ENCODE measurements at regions not wholly inside any gene's neighbourhood (a gene's known extent, or its start where the extent isn't known, plus 50 kb on each side); places are given as distances from the start of the nearest gene placed in this dataset.

DNA sequence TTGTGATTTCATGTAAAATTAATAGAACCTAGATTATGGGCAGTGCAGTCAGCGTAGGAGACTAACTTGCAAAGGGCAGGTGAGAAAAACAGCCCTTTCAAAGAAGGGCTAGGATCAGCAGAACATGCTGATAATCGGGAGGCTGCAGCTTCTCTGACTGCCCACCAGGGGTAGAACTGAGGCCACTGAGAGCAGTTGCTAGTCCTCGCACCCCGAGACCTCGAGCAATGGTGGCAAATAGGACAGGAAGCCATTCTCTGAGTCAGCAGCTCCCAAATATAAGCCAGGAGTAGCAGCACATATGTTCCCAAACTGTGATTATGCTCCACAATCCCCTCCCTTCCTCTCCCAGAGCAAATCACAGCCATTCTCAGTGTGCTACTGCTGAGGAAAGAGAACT is 186.5 kb downstream of the MSL3 start:
- in situ Hi-C loops (cut with HindIII; ENCODE audit: low sequenced_read_pairs) = no loop called here

GRCh38 chrX:11949291-11949690 is 189.0 kb upstream of the FRMPD4 start:
- in situ Hi-C loops (cut with HindIII; ENCODE audit: low sequenced_read_pairs) = no loop called here
- DNase-seq (ENCODE audit: low spot score) = no peak

More for the DNA sequence above, 186.5 kb downstream of the MSL3 start:
- DNase-seq (ENCODE audit: low spot score) = no peak

GRCh38 chrX:11952176-11952720 is 186.0 kb upstream of the FRMPD4 start:
- in situ Hi-C loops (cut with HindIII; ENCODE audit: low sequenced_read_pairs) = no loop called here
- no peak for DNase-seq (ENCODE audit: low spot score)

DNA sequence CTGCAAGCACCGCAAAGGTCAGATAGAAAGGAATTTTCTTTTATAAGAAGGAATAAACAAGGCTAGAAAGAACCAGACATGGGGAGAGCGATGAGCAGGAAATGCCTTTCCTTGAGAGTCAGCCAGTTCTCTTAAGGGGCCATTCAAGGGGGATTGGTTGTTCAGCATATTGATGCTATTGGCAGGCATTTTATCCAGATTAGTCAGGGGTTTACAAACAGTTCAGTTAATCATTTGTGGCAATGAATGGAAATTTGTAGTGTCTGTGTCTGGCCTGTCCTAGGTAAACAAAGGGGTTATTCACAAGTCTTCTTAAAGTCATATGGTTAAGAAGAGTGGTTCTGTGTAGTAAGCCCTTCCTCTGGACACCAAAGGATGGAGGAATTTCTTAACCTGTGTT is 184.7 kb upstream of the FRMPD4 start:
- in situ Hi-C loops (cut with HindIII; ENCODE audit: low sequenced_read_pairs) = no loop called here
- DNase-seq (ENCODE audit: low spot score) = no peak

- no peak for DNase-seq (ENCODE audit: low spot score)
- in situ Hi-C loops (cut with HindIII; ENCODE audit: low sequenced_read_pairs) = no loop called here
Measured at GRCh38 chrX:11954176-11954575, 184.1 kb upstream of the FRMPD4 start.

- in situ Hi-C loops (cut with HindIII; ENCODE audit: low sequenced_read_pairs) = no loop called here
- DNase-seq (ENCODE audit: low spot score) = no peak
Measured at GRCh38 chrX:11960031-11960430, 178.2 kb upstream of the FRMPD4 start.

- in situ Hi-C loops (cut with HindIII; ENCODE audit: low sequenced_read_pairs) = no loop called here
- no peak for DNase-seq (ENCODE audit: low spot score)
Measured at GRCh38 chrX:11965436-11965835, 172.8 kb upstream of the FRMPD4 start.

GRCh38 chrX:11967986-11968869 is 170.0 kb upstream of the FRMPD4 start:
- DNase-seq (ENCODE audit: low spot score) = no peak
- in situ Hi-C loops (cut with HindIII; ENCODE audit: low sequenced_read_pairs) = no loop called here

GRCh38 chrX:11968991-11969390 is 169.3 kb upstream of the FRMPD4 start:
- in situ Hi-C loops (cut with HindIII; ENCODE audit: low sequenced_read_pairs) = no loop called here
- no peak for DNase-seq (ENCODE audit: low spot score)

GRCh38 chrX:11970578-11971359 is 167.5 kb upstream of the FRMPD4 start:
- in situ Hi-C loops (cut with HindIII; ENCODE audit: low sequenced_read_pairs) = no loop called here
- DNase-seq (ENCODE audit: low spot score) = no peak

DNA sequence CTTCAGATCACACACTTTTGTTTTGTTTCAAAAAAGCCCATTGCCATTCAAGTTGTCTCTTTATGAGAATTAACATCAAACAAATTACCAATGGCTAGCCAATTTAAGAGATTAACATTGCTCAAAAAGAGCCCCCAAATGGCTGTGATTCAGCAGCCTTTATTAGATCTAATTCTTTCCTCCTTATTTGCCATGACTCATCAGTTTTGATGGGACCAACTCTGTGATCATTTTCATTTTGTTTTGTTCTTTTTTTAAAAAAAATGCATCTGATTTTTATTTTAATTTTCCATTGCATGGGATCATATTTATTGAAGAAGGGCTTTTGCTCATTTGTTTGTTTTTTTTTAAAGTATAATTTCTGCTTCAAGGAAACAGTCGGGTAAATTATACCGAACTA is 161.6 kb upstream of the FRMPD4 start:
- DNase-seq (ENCODE audit: low spot score) = no peak
- in situ Hi-C loops (cut with HindIII; ENCODE audit: low sequenced_read_pairs) = no loop called here

DNA sequence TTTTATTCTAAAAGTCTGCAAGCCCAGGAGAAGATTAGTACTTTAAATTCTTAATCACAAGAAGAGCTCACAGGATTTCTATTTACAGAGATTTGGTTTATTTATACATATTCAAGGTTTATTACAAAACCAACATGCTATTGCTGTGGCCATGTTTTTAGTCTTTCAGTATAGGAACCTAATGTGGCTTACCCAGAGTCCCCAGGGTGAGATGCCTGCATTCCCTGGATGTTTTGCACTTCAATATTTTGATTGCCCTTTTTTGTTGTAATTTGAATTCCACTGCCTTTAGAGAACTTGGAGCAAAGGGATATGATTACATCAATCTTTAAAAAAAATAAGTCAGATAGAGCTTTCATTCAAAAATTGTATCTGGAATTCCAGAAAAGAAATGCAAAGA is 146.0 kb upstream of the FRMPD4 start:
- DNase-seq (ENCODE audit: low spot score) = no peak
- in situ Hi-C loops (cut with HindIII; ENCODE audit: low sequenced_read_pairs) = no loop called here

DNA sequence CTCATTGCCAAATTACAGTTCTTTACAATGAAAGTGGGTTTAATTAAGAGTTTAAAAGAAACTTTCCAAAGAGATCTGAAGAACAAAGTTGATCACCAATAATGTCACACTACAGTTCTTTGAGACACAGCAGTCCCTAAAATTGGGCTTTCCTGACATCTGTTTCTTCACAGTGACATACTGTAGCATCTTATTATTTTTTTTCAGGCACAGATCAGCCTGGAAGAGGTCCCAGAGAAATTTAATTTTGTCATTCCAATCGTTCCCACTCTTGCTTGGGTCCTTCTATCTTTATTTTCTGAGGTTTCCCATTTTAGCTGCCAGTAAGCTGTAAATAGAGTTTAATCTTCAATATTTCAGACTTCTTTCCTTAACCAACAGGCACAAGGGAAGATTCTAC is 143.1 kb upstream of the FRMPD4 start:
- in situ Hi-C loops (cut with HindIII; ENCODE audit: low sequenced_read_pairs) = no loop called here
- DNase-seq (ENCODE audit: low spot score) = no peak

GRCh38 chrX:11996810-11997209 is 141.5 kb upstream of the FRMPD4 start:
- in situ Hi-C loops (cut with HindIII; ENCODE audit: low sequenced_read_pairs) = no loop called here

GRCh38 chrX:11998944-11999343 is 139.3 kb upstream of the FRMPD4 start:
- in situ Hi-C loops (cut with HindIII; ENCODE audit: low sequenced_read_pairs) = no loop called here

More at GRCh38 chrX:11996810-11997209, 141.5 kb upstream of the FRMPD4 start:
- DNase-seq (ENCODE audit: low spot score) = no peak

GRCh38 chrX:12002876-12003275 is 135.4 kb upstream of the FRMPD4 start:
- in situ Hi-C loops (cut with HindIII; ENCODE audit: low sequenced_read_pairs) = no loop called here
- no peak for DNase-seq (ENCODE audit: low spot score)

More at GRCh38 chrX:11998944-11999343, 139.3 kb upstream of the FRMPD4 start:
- no peak for DNase-seq (ENCODE audit: low spot score)

- in situ Hi-C loops (cut with HindIII; ENCODE audit: low sequenced_read_pairs) = no loop called here
- DNase-seq (ENCODE audit: low spot score) = no peak
Measured at GRCh38 chrX:12007881-12008280, 130.4 kb upstream of the FRMPD4 start.

DNA sequence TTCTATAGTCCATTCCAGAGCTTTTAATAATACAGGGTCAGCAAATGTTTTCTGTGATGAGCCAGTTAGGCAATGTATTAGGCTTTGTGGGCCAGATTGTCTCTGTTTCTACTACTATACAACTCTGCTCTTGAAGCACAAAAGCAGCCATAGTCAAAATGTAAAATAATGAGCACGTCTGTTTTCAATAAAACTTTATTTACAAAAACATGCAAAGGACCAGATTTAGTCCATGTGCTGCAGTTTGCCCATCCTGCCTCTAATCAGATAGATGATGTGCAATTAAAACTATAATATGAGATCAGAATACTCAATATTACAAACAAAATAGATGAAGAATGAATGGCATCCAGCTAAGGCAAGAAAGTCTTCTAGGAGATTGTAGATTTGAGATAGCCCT is 127.8 kb upstream of the FRMPD4 start:
- in situ Hi-C loops (cut with HindIII; ENCODE audit: low sequenced_read_pairs) = no loop called here
- no peak for DNase-seq (ENCODE audit: low spot score)

DNA sequence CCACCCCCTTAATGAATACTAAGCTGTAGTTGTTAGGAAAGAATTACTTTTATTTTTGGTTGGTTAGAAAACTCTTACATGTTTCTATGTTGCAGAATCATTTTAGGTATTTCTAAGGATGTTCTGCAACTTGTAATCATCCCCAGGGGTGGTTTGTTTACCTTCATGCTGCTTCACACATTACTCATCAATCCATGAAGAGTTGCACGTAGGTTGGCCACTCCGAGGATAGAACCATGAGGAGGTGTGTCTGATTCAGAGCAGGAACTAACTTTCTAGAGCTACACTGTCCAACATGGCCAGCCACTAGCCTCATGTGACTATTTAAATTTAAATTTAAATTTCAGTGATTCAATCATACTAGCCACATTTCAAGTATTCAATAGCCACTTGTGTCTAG is 127.2 kb upstream of the FRMPD4 start:
- in situ Hi-C loops (cut with HindIII; ENCODE audit: low sequenced_read_pairs) = no loop called here
- DNase-seq (ENCODE audit: low spot score) = no peak

- DNase-seq (ENCODE audit: low spot score) = no peak
- in situ Hi-C loops (cut with HindIII; ENCODE audit: low sequenced_read_pairs) = no loop called here
Measured at GRCh38 chrX:12013211-12013618, 125.1 kb upstream of the FRMPD4 start.

Measured in G401 (cell line).